Esophagus squamous epithelium (tissue), 4 donors: ENCODE measurements at regions not wholly inside any gene's neighbourhood (a gene's known extent, or its start where the extent isn't known, plus 50 kb on each side); places are given as distances from the start of the nearest gene placed in this dataset.

Source experiments
- POLR2A ChIP-seq, 4 donors: fragments of 450-650 bp; IDR thresholded peaks; one replicate each; pipeline ENCODE4 v1.6.1; 2017; ENCODE audit warnings: antibody characterized with exemption in 4 of 4, mild to moderate bottlenecking in 4 of 4, moderate library complexity in 3 of 4
- TF ChIP-seq, protein P1 (sequence below), 6 experiments: fragments of 450-650 bp in 4 of 6; fragments of 200-600 bp in 2 of 6; sonication (generic) in 2 of 6; IDR thresholded peaks; one replicate each; pipeline ENCODE4 v1.5.1; 2016 to 2019; ENCODE audit warnings: antibody characterized with exemption in 6 of 6, mild to moderate bottlenecking in 4 of 6, moderate library complexity in 4 of 6

DNA sequence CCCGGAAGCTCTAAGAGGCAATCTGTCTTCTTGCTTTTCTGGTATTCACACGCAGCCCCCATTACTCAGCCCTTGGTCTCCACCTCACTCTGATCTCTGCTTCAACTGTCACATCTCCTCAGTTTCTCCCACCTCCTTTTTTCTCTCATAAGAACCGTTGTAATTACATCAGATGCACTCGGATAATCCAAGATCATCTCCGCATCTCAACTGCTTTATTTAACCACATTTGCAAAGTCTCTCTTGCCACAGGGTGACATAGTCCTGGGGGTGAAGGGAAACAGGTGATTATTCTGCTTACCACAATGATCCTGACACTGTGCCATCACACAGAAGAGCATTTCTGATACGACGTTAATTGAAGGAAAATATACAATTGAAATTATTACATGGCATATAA is 79.9 kb downstream of the HACD1 start:
- TF ChIP-seq, protein P1, sequence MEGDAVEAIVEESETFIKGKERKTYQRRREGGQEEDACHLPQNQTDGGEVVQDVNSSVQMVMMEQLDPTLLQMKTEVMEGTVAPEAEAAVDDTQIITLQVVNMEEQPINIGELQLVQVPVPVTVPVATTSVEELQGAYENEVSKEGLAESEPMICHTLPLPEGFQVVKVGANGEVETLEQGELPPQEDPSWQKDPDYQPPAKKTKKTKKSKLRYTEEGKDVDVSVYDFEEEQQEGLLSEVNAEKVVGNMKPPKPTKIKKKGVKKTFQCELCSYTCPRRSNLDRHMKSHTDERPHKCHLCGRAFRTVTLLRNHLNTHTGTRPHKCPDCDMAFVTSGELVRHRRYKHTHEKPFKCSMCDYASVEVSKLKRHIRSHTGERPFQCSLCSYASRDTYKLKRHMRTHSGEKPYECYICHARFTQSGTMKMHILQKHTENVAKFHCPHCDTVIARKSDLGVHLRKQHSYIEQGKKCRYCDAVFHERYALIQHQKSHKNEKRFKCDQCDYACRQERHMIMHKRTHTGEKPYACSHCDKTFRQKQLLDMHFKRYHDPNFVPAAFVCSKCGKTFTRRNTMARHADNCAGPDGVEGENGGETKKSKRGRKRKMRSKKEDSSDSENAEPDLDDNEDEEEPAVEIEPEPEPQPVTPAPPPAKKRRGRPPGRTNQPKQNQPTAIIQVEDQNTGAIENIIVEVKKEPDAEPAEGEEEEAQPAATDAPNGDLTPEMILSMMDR (IDR thresholded peaks at IDR 0.05): no peak
- no peak for TF ChIP-seq POLR2A (IDR thresholded peaks at IDR 0.05)
